IPS-15b (cell line): ENCODE measurements at regions not wholly inside any gene's neighbourhood (a gene's known extent, or its start where the extent isn't known, plus 50 kb on each side); places are given as distances from the start of the nearest gene placed in this dataset.

ENCODE experiments used
- H3K27me3 ChIP-seq: one replicate; pipeline ENCODE4 v1.6.1; 2013; ENCODE audit warnings: low read length; ENCODE audit not compliant: control insufficient read depth, insufficient read depth
- H3K36me3 ChIP-seq: one replicate; pipeline ENCODE4 v1.6.1; 2013; ENCODE audit warnings: low read length; ENCODE audit not compliant: control insufficient read depth, insufficient read depth
- H3K4me1 ChIP-seq: one replicate; pipeline ENCODE4 v1.6.1; 2013; ENCODE audit warnings: mild to moderate bottlenecking, low read length; ENCODE audit not compliant: control insufficient read depth, insufficient read depth
- H3K4me3 ChIP-seq: one replicate; pipeline ENCODE4 v1.5.1; 2013; ENCODE audit warnings: low read depth, low read length
- H3K9ac ChIP-seq: one replicate; pipeline ENCODE4 v1.6.1; 2013; ENCODE audit warnings: low read depth, mild to moderate bottlenecking, low read length
- H3K9me3 ChIP-seq: one replicate; pipeline ENCODE4 v1.6.1; 2013; ENCODE audit warnings: mild to moderate bottlenecking, low read length; ENCODE audit not compliant: control insufficient read depth, insufficient read depth

DNA sequence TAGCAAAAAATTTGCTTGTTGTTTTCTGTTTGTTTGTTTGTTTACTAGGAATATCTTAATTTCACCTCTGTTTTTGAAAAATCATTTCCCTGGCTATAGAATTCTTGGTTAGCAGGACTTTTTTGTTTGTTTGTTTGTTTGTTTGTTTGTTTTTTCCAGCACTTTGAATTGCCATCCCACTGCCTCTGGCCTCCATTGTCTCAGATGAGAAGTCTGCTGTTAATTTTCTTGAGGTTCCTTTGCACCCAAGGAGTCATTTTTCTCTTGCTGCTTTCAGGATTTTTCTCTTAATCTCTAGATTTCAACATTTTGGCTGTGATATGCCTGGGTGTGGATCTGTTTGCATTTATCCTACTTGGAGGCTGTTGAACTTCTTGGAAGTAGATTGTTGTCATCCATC lies 105.7 kb downstream of the FOXL3 start:
- Histone ChIP-seq H3K36me3 (no peaks in the 10 kb centered on the region), H3K27me3 (no peaks in the 10 kb centered on the region), H3K9ac (no peak overlapping the region), H3K4me1 (no peaks in the 10 kb centered on the region), H3K4me3 (no peak overlapping the region), H3K9me3 (no peaks in the 10 kb centered on the region)

DNA sequence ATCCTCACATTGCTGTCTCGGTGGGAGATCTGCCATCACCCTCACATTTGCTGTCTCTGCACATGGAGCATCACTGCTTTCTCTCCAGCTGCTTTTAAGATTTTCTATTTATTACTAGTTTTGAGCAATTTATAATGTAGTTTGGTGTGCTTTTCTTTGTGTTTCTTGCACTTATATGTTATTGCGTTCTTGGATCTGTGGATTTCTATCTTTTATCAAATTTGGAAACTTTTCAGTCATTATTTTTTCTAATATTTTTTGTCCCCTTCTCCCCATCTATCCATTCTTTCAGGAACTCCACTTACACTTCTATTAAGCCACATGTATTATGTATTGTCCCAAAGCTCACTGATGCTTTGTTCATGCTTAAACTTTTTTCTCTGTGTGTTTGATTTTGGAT lies 108.9 kb downstream of the FOXL3 start:
- Histone ChIP-seq H3K9me3 (peaks cover 4% of the 10 kb centered on the region), H3K4me1 (no peaks in the 10 kb centered on the region), H3K36me3 (no peaks in the 10 kb centered on the region), H3K4me3 (no peak overlapping the region), H3K27me3 (no peaks in the 10 kb centered on the region), H3K9ac (no peak overlapping the region)

GRCh38 chr7:400901-401485 lies 111.0 kb downstream of the FOXL3 start:
- Histone ChIP-seq H3K27me3 (no peaks in the 10 kb centered on the region), H3K4me3 (no peak overlapping the region), H3K36me3 (no peaks in the 10 kb centered on the region), H3K9me3 (peaks cover 4% of the 10 kb centered on the region), H3K4me1 (no peaks in the 10 kb centered on the region), H3K9ac (no peak overlapping the region)

DNA sequence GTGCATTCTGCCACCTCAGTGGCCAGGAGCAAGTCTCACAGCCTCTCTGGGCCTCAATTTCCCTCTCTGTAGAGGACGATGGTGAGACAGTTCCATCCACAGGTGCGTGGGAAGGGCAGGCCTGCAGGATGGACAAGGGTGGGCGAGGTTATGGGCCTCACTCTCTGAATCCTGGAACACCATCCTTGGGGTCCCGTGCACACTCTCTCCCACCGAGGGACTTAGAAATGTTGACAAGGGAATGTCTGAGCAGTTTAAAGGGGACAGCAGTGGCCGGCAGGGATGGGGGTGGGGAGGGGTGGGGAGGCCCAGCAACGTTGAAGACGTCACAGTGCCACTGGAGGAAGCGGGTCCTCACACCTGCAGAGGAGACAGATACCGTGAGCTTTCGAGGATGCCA lies 111.5 kb downstream of the FOXL3 start:
- Histone ChIP-seq H3K36me3 (no peaks in the 10 kb centered on the region), H3K27me3 (no peaks in the 10 kb centered on the region), H3K4me3 (no peak overlapping the region), H3K4me1 (no peaks in the 10 kb centered on the region), H3K9ac (no peak overlapping the region), H3K9me3 (peaks cover 4% of the 10 kb centered on the region)

DNA sequence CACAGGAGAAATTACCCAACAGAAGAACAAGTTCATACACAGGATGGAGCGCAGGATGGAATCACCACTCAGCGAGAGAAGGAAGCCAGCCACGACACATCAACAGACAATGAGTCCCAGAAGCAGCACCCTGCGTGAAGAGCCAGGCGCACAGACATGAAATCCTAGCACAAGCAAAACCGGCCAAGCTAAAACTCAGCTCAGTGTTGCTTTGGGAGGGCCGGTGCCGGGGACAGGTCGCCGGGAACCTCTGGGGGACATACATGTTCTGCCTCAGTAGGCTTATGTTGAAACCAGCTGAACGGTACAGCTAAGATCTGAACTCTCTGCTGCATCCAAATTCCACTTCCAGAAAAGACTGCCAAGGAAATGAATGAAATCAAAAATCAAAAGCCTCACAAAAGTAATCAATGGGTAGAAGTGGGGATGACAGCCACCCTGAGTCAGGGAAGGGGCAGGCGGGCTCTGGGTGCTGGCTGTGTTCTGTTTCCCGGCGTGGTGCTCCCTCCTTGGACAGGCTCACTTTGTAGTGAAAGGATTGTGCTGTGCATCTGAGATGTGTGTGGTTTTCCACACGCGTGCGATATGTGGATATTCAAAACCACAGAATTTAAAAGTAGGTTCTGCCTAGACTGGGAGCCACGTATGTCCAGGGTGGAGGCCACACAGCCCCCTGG lies 114.7 kb downstream of the PDGFA start:
- H3K36me3 ChIP-seq = no peaks in the 10 kb centered on the region
- H3K4me3 ChIP-seq = no peak overlapping the region
- no peak overlapping the region for H3K9ac ChIP-seq
- H3K27me3 ChIP-seq = no peaks in the 10 kb centered on the region
- no peaks in the 10 kb centered on the region for H3K4me1 ChIP-seq
- peaks cover 4% of the 10 kb centered on the region for H3K9me3 ChIP-seq

GRCh38 chr7:405489-406211 lies 114.0 kb downstream of the PDGFA start:
- no peaks in the 10 kb centered on the region for H3K4me1 ChIP-seq
- H3K4me3 ChIP-seq = no peak overlapping the region
- peaks cover 4% of the 10 kb centered on the region for H3K9me3 ChIP-seq
- H3K27me3 ChIP-seq = no peaks in the 10 kb centered on the region
- H3K36me3 ChIP-seq = no peaks in the 10 kb centered on the region
- no peak overlapping the region for H3K9ac ChIP-seq

DNA sequence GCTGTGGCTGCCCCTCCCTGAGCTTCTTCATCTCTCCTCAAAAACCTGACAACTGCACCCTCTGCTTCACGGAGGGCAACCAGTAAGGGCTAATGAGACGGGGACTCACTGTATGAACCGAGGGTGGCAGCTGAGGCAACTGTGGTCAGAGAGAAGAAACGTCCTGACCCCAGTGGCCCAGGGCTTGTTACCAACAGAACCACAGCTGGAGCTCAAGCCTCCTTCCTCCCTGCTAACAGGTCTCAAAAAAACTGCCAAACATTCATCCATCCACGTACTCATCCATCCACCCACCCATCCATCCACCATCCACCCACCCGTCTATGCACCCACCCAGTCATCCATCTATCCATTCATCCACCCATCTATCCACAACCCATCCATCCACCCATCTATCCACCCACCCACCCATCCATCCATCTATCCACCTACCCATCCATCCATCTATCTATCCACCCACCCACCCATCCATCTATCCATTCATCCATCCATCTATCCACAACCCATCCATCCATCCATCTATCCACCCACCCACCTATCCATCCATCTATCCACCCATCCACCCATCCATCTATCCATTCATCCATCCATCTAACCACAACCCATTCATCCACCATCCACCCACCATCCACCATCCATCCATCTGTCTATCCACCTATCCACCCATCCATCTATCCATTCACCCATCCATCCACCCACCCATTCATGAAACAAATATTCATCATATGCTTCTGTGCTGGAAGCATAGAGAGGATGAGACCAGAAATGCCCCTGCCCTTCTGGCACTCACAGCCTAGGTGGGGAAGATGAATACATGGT lies 111.7 kb downstream of the PDGFA start:
- Histone ChIP-seq H3K4me1 (no peaks in the 10 kb centered on the region), H3K36me3 (no peaks in the 10 kb centered on the region), H3K27me3 (no peaks in the 10 kb centered on the region), H3K9ac (no peak overlapping the region), H3K4me3 (no peak overlapping the region), H3K9me3 (no peaks in the 10 kb centered on the region)

DNA sequence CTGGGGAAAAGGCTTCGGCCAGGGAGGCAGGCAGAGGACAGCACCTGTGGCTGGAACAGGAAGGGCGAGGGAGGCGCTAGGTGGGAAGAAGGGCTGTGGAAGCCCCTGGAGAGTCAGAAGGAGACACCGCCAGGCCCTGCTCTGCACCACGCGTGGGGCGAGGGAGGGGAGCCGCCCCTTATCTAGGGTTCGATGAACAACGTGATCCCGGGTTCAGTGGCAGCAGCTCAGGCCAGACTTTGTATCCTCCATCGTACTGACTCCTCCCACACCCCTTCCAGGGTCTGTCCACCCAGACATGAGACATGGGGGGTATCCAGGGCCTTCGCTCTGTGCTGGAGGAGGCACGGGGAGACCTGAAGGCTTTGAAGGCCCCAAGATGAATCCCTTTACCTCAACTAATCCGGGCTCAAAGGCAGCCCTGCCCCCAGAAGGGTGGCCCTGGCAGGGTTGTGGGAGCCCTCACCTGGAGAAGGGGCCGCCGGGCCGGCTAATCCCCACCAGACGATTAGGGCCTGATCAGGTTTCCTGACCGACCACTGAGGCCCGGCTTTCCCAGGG lies 110.8 kb downstream of the PDGFA start:
- Histone ChIP-seq H3K27me3 (no peaks in the 10 kb centered on the region), H3K4me1 (no peaks in the 10 kb centered on the region), H3K9ac (no peak overlapping the region), H3K9me3 (no peaks in the 10 kb centered on the region), H3K4me3 (no peak overlapping the region), H3K36me3 (no peaks in the 10 kb centered on the region)

DNA sequence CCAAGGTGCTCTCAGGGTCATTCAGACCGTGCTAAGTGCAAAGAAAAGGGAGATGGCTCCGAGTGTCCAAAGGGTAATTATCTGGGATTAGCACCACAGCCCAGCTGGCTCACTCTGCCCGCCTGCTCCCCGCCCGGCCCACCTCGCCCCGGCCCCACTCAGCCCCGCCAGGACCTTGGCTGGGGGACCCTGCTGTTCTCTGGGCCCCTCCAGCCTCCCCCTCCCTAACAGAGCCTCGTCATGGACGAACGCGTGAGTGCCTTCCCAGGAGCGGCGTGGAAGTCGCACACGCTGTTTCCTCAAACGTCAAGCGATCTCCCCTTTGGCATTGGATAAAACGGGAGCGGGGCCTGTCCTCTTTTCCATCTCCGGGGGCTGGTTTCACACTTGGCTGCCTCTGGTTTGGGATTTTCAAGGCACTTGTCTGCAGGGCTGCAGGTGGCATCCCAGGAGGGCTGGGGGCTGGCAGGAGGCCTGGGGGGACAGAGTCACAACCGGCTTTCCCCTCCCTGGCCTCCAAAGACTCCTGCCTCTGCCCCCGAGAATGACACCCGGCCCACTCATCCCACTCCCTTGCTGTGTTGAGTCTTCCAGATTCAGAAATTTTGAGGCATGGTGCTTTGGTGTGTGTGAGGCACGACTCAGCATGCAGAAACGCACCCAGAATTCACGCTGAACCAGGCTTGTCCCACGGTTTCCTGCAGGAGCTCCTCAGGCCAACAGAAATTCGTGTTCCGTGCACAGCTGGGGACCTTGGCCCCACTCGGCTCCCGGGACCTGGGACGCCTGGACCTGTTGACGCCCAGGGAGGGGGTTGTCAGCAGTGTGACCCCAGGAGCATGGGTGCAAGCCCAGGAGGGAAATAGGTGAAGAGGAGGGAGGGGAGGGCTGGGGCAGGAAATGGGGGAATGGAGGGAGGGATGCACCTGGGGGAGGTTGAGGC lies 110.0 kb downstream of the PDGFA start:
- H3K27me3 ChIP-seq = no peaks in the 10 kb centered on the region
- no peaks in the 10 kb centered on the region for H3K4me1 ChIP-seq
- H3K36me3 ChIP-seq = no peaks in the 10 kb centered on the region
- H3K9ac ChIP-seq = no peak overlapping the region
- no peak overlapping the region for H3K4me3 ChIP-seq
- H3K9me3 ChIP-seq = no peaks in the 10 kb centered on the region

GRCh38 chr7:410395-410910 lies 109.2 kb downstream of the PDGFA start:
- Histone ChIP-seq H3K4me1 (no peaks in the 10 kb centered on the region), H3K9ac (no peak overlapping the region), H3K27me3 (no peaks in the 10 kb centered on the region), H3K36me3 (no peaks in the 10 kb centered on the region), H3K9me3 (no peaks in the 10 kb centered on the region), H3K4me3 (no peak overlapping the region)
